Astrocyte of the cerebellum (primary cell): ENCODE measurements at regions not wholly inside any gene's neighbourhood (a gene's known extent, or its start where the extent isn't known, plus 50 kb on each side); places are given as distances from the start of the nearest gene placed in this dataset.
A peak's percentile ranks its signal among the peaks of the same experiment; 100 is the strongest.

ENCODE experiments used
- DNase-seq: peaks from one replicate; pipeline ENCODE4 v3.0.0-alpha.2; 2011; ENCODE audit warnings: low read depth
- H3K4me3 ChIP-seq: 2 replicates; pipeline ENCODE4 v1.5.1; 2011; ENCODE audit warnings: mild to moderate bottlenecking, low read depth, low read length, moderate library complexity
- CTCF ChIP-seq: IDR thresholded peaks from 2 replicates; pipeline ENCODE4 v1.5.1; 2012; ENCODE audit warnings: low read length, low read depth, moderate library complexity, mild to moderate bottlenecking; ENCODE audit errors: missing control alignments
- in situ Hi-C: cut with HindIII; loops from 2 replicates; pipeline ENCODE4 v1.10.0; 2017; ENCODE audit warnings: low sequenced_read_pairs

DNA sequence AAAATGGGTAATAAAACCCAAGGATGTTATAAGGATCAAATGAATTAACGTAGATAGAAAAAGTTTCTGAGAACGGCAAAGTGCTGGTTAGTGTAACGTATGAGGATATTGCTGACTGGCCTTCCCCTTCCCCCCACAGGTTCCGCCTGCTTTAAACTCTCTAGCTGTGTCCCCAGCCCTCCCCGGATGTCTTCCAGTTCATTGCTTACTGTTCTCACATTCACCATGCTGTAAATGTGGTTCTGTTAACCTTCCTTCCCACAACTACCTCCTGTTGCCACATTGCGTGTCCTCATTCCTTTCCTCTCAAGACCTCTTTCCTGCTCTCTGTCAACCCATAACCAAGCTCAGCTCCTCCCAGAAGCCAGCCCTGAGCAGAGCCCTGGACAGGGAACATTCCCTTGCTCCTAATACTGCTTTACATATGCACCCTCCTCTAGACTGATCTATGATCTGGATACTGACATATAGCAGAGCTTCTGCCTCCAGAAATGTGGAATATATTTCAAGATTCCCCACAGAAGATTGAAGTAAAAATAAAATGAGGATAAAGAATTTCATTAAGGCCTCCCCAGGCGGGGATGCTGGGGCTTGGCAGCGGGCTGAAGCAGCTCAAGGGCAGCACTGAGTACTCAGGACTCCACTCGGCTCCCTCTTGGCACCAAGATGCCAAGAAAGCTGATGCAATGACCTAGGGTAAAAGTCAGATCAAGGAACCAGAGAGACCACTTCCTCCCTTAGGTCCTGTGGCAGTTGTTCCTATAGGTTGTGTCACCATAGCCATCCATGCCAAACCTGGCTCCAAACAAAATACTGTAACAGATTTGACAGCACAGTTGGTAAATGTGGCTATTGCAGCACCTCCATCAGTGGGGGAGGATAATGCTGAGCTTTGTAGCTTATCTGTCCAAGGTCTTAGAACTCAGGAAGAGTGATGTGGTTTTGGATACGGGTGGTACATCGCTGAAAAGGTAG is 136.4 kb upstream of the PIK3C3 start:
- H3K4me3 ChIP-seq: no peak overlapping the region
- in situ Hi-C loops: no loop called here
- TF ChIP-seq CTCF: no peak
- no peak for DNase-seq

- in situ Hi-C loops: no loop called here
Observed at GRCh38 chr18:41814651-41815050, 140.4 kb upstream of the PIK3C3 start.

DNA sequence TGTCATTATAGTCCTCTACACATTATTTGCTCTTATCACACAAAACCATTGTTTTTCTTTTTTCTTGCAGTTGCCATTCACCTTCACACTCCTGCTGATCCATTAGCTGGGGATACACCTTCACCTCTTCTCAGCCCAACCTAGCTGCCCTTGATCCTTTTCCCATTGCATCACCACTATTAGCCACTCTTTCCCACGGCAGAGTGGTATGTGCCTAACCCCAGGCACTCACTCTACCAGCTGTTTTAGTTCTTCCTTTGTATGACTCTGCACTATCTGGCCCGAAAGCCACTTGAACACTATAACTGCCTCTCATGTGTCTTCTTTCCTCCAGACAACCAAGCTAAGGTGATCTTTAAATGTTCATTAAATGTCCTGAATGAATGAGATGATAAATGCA is 145.4 kb upstream of the PIK3C3 start:
- no peak for TF ChIP-seq CTCF
- no peak overlapping the region for H3K4me3 ChIP-seq
- in situ Hi-C loops: no loop called here
- no peak for DNase-seq

More at GRCh38 chr18:41814651-41815050, 140.4 kb upstream of the PIK3C3 start:
- DNase-seq: peak; percentile 46
- H3K4me3 ChIP-seq: no peak overlapping the region
- no peak for TF ChIP-seq CTCF

GRCh38 chr18:41805341-41805740 is 149.7 kb upstream of the PIK3C3 start:
- no peak for TF ChIP-seq CTCF
- in situ Hi-C loops: no loop called here
- DNase-seq: no peak
- H3K4me3 ChIP-seq: no peak overlapping the region

- in situ Hi-C loops: no loop called here
Observed at GRCh38 chr18:41798879-41799278, 156.2 kb upstream of the PIK3C3 start.

DNA sequence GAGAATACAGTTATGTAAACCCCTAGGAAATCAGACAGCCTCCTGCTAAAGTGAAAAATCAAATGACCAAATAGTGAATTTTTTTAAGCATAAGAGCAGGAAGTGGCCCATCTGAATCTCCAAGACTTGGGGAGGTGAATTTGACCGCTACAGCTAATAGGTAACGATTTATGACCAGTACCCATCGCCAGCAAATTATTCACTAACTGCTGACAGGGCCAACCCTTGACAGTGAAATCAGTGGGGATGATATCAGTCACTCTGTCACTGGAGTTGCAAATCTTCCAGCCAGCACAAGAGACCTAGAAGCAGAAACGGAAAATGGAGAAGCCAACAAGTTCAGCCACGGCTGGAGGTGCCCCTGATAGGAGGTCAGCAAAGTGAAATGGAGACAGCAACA is 164.3 kb upstream of the PIK3C3 start:
- no peak for DNase-seq
- no peak overlapping the region for H3K4me3 ChIP-seq
- in situ Hi-C loops: no loop called here
- TF ChIP-seq CTCF: no peak

More at GRCh38 chr18:41798879-41799278, 156.2 kb upstream of the PIK3C3 start:
- DNase-seq: no peak
- H3K4me3 ChIP-seq: no peak overlapping the region
- TF ChIP-seq CTCF: no peak
